ENCODE measurements at regions not wholly inside any gene's neighbourhood (a gene's known extent, or its start where the extent isn't known, plus 50 kb on each side); places are given as distances from the start of the nearest gene placed in this dataset.

GRCh38 chr12:93065896-93066295 is 136.8 kb upstream of the EEA1 start:
- no peak for TF ChIP-seq EZH2 (IDR thresholded peaks at IDR 0.05; ENCODE audit: insufficient read depth, poor library complexity, severe bottlenecking)
- no peak for TF ChIP-seq EZH2phosphoT487 (IDR thresholded peaks at IDR 0.05; ENCODE audit: insufficient read depth, low read depth)
